HepG2 (cell line): ENCODE measurements at regions not wholly inside any gene's neighbourhood (a gene's known extent, or its start where the extent isn't known, plus 50 kb on each side); places are given as distances from the start of the nearest gene placed in this dataset.

Source experiments
- ATAC-seq: fragments of 200-7000 bp; cut with Tn5 transposase; 3 replicates; pipeline ENCODE4 v1.9.1; 2020; ENCODE audit warnings: mild to moderate bottlenecking, moderate library complexity
- BruUV-seq: library from RNA; stranded (reverse); fragments of 400-500 nt; replicated peaks from 2 replicates; lab custom pipeline; 2021; lab: Mats Ljungman, UMichigan
- CTCF ChIA-PET: fragments of 300-600 bp; formaldehyde crosslinking; extraction: SDS; loops from one replicate; lab custom pipeline; 2021; ENCODE audit warnings: low total read pairs, inconsistent platforms, low intra/inter-chr PET ratio; lab: Yijun Ruan, JAX
- POLR2A ChIA-PET: fragments of 350-600 bp; sonication (Branson Sonifier 250); formaldehyde crosslinking; loops from one replicate; lab custom pipeline; 2020; ENCODE audit warnings: antibody characterized with exemption, inconsistent platforms; lab: Yijun Ruan, JAX
- DNase-seq: peaks from one replicate; pipeline ENCODE4 v3.0.0-alpha.2; 2015; ENCODE audit warnings: low spot score
- FAIRE-seq: peaks from 3 replicates; lab custom pipeline; 2011; peaks lifted over from hg19 to GRCh38; lab: Jason Lieb, UNC
- H2AFZ ChIP-seq: one replicate; pipeline ENCODE4 v1.6.1; 2011; ENCODE audit warnings: low read length, inconsistent platforms
- H3K27ac ChIP-seq: fragments of 300-600 bp; 3 replicates; pipeline ENCODE4 v1.8.0; 2011; ENCODE audit warnings: mixed run types, mild to moderate bottlenecking, mixed read lengths, low read length, inconsistent platforms; ENCODE audit not compliant: insufficient read depth; ENCODE audit errors: extremely low read length
- H3K27me3 ChIP-seq, 2 experiments: fragments of 200-600 bp in 1 of 2; 2 replicates in 1 of 2; 3 replicates in 1 of 2; pipeline versions ENCODE4 v1.6.0 to v1.8.0; 2011; ENCODE audit warnings: low read length in 2 of 2, mild to moderate bottlenecking in 2 of 2, moderate library complexity in 2 of 2, inconsistent platforms in 1 of 2; ENCODE audit not compliant: insufficient read depth in 2 of 2, control insufficient read depth in 1 of 2
- H3K36me3 ChIP-seq, 2 experiments: fragments of 200-600 bp in 1 of 2; replicated peaks in 1 of 2; 2 replicates in 1 of 2; 3 replicates in 1 of 2; pipeline versions ENCODE4 v1.5.1 to v1.8.0; 2011; ENCODE audit warnings: low read length in 2 of 2, inconsistent platforms in 1 of 2; ENCODE audit not compliant: insufficient read depth in 2 of 2, control insufficient read depth in 1 of 2
- H3K4me1 ChIP-seq: 2 replicates; pipeline ENCODE4 v1.5.1; 2012; ENCODE audit warnings: low read length, inconsistent platforms; ENCODE audit not compliant: insufficient read depth
- H3K4me2 ChIP-seq: 2 replicates; pipeline ENCODE4 v1.6.0; 2011; ENCODE audit warnings: low read depth, low read length, inconsistent platforms
- H3K4me3 ChIP-seq, 3 experiments: fragments of 200-600 bp in 1 of 3; sonication (generic), shearing (Covaris generic) in 1 of 3; replicated peaks in 1 of 3; 2 replicates each; pipeline ENCODE4 v1.5.1; 2011 to 2016; ENCODE audit warnings: low read length in 3 of 3, inconsistent platforms in 2 of 3, low read depth in 2 of 3, mild to moderate bottlenecking in 2 of 3, control low read depth in 1 of 3, mixed read lengths in 1 of 3; ENCODE audit not compliant: insufficient read depth in 1 of 3
- H3K79me2 ChIP-seq: one replicate; pipeline ENCODE4 v1.6.1; 2011; ENCODE audit warnings: low read length, inconsistent platforms; ENCODE audit not compliant: insufficient read depth
- H3K9ac ChIP-seq: 2 replicates; pipeline ENCODE4 v1.6.0; 2011; ENCODE audit warnings: mild to moderate bottlenecking, low read depth, low read length, inconsistent platforms; ENCODE audit not compliant: insufficient read depth
- H3K9me3 ChIP-seq: 2 replicates; pipeline ENCODE4 v1.5.1; 2012; ENCODE audit warnings: mild to moderate bottlenecking, low read length
- H4K20me1 ChIP-seq: 2 replicates; pipeline ENCODE4 v1.6.0; 2011; ENCODE audit warnings: inconsistent platforms, mild to moderate bottlenecking, low read length, moderate library complexity; ENCODE audit not compliant: insufficient read depth
- ARNT ChIP-seq: fragments of 450-650 bp; IDR thresholded peaks from 2 replicates; pipeline ENCODE4 v1.6.1; 2017
- CBFB ChIP-seq: sonication (generic); formaldehyde crosslinking; IDR thresholded peaks from 2 replicates; pipeline ENCODE4 v1.4.0; 2020; ENCODE audit warnings: missing genetic modification reagents
- CBX1 ChIP-seq: IDR thresholded peaks from one replicate; pipeline ENCODE4 v1.6.1; 2016; ENCODE audit warnings: antibody characterized with exemption, low read depth
- CEBPB ChIP-seq: IDR thresholded peaks from 2 replicates; pipeline ENCODE4 v1.6.1; 2011; ENCODE audit warnings: low read depth, low read length, improper control_type of control experiment, borderline replicate concordance
- EP300 ChIP-seq, 3 experiments: sonication (generic) in 1 of 3; formaldehyde crosslinking in 1 of 3; IDR thresholded peaks; 2 replicates each; pipeline versions ENCODE4 v1.5.1 to v1.6.1; 2011 to 2020; ENCODE audit warnings: low read depth in 2 of 3, low read length in 2 of 3, borderline replicate concordance in 1 of 3, improper control_type of control experiment in 1 of 3, mild to moderate bottlenecking in 1 of 3, missing genetic modification reagents in 1 of 3, moderate library complexity in 1 of 3
- FOSL2 ChIP-seq: sonication (generic); formaldehyde crosslinking; IDR thresholded peaks from 2 replicates; pipeline ENCODE4 v1.4.0; 2020; ENCODE audit warnings: missing genetic modification reagents
- FOXA3 ChIP-seq: IDR thresholded peaks from 2 replicates; pipeline ENCODE4 v1.6.1; 2016; ENCODE audit warnings: missing genetic modification reagents, missing compliant biosample characterization
- HMG20A ChIP-seq: IDR thresholded peaks from 2 replicates; pipeline ENCODE4 v1.6.1; 2016; ENCODE audit warnings: borderline replicate concordance
- IKZF1 ChIP-seq: fragments of 450-650 bp; IDR thresholded peaks from 2 replicates; pipeline ENCODE4 v1.7.1; 2016
- THAP11 ChIP-seq: IDR thresholded peaks from 2 replicates; pipeline ENCODE4 v1.6.1; 2016; ENCODE audit warnings: missing biosample characterization, missing genetic modification reagents
- ZFX ChIP-seq: sonication (generic); formaldehyde crosslinking; IDR thresholded peaks from 2 replicates; pipeline ENCODE4 v1.4.0; 2020; ENCODE audit warnings: mild to moderate bottlenecking, low read depth, missing genetic modification reagents, moderate library complexity
- ZNF30 ChIP-seq: sonication (generic); formaldehyde crosslinking; IDR thresholded peaks from 2 replicates; pipeline ENCODE4 v1.5.0; 2020; ENCODE audit warnings: mild to moderate bottlenecking, missing genetic modification reagents
- ZNF589 ChIP-seq: sonication (generic); formaldehyde crosslinking; conservative IDR thresholded peaks from 2 replicates; pipeline ENCODE4 v1.8.0; 2022; ENCODE audit warnings: mild to moderate bottlenecking, moderate library complexity, missing genetic modification reagents
- ZNF678 ChIP-seq: sonication (generic); formaldehyde crosslinking; IDR thresholded peaks from 2 replicates; pipeline ENCODE4 v1.4.0; 2020; ENCODE audit warnings: mild to moderate bottlenecking, missing genetic modification reagents
- ZNF746 ChIP-seq: sonication (generic); formaldehyde crosslinking; IDR thresholded peaks from 2 replicates; pipeline ENCODE4 v1.8.0; 2022; ENCODE audit warnings: mild to moderate bottlenecking, missing genetic modification reagents
- WGBS: methylation state at CpG from one replicate; pipeline ENCODE4 v1.1.6; 2017; ENCODE audit warnings: low lambda C conversion rate; 5-methylcytosine and 5-hydroxymethylcytosine counted together
- in situ Hi-C: cut with HindIII; loops from 2 replicates; pipeline ENCODE4 v1.10.0; 2017; ENCODE audit warnings: low pct_unique_long_range_greater_than_20kb; ENCODE audit not compliant: extremely low pct_ligation_motif_present
- intact Hi-C: fragments of 100-400 bp; cut with micrococcal nuclease; formaldehyde crosslinking; loops from one replicate; pipeline ENCODE4 v1.10.0; 2022; ENCODE audit not compliant: unreplicated experiment
- TF ChIP-seq, protein P1 (sequence below): sonication (generic); formaldehyde crosslinking; IDR thresholded peaks from 2 replicates; pipeline ENCODE4 v1.4.0; 2020; ENCODE audit warnings: missing genetic modification reagents, borderline replicate concordance
- TF ChIP-seq, protein P2 (sequence below): IDR thresholded peaks from 2 replicates; pipeline ENCODE4 v1.6.1; 2016; ENCODE audit warnings: low read depth
- TF ChIP-seq, protein P3 (sequence below), 2 experiments: fragments of 450-650 bp in 1 of 2; sonication (generic) in 1 of 2; formaldehyde crosslinking; IDR thresholded peaks; 2 replicates each; pipeline versions ENCODE4 v1.5.0 to v1.8.0; 2020 to 2022; ENCODE audit warnings: mild to moderate bottlenecking in 1 of 2, missing genetic modification reagents in 1 of 2

DNA sequence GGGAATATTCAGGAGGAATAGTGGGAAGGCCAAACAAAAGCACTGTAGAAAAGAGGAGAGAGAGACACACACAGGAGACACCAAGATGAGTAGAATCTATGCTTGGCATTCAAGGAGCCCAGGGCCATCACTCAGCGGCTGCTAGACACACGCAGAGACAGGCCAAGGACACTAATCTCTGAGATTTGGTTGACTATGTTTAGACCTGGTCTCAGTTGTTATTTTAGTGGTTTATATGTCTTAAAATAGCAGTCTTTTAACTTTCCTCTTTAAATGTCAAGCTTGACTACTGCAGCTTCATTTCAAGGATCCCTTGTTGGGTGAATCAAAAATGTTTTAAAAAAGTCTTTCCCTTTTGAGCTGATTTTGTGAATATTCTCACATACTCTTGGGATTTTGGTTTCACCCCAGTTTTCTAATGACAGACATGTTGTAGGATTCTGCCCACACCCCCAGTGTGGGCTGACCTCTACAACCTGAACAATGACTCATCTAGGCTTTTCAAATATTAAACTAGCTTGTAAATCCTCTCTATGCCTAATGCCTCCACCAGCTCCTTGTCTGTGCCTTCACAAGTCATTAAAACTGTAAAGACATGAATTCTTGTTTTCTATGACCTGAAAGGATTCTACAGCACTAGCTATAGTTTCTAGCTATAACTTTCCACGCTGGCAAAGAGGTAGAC lies 142.7 kb upstream of the EXOC2 start (continued):
- TF ChIP-seq, protein P1, sequence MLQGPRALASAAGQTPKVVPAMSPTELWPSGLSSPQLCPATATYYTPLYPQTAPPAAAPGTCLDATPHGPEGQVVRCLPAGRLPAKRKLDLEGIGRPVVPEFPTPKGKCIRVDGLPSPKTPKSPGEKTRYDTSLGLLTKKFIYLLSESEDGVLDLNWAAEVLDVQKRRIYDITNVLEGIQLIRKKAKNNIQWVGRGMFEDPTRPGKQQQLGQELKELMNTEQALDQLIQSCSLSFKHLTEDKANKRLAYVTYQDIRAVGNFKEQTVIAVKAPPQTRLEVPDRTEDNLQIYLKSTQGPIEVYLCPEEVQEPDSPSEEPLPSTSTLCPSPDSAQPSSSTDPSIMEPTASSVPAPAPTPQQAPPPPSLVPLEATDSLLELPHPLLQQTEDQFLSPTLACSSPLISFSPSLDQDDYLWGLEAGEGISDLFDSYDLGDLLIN: no peak
- TF ChIP-seq ZNF589 (CRISPR knock-in tag) (no peak), ZNF30 (CRISPR knock-in tag) (no peak), CBX1 (no peak), IKZF1 (no peak), THAP11 (CRISPR knock-in tag) (no peak)
- TF ChIP-seq, all 625 proteins: peak for 3

DNA sequence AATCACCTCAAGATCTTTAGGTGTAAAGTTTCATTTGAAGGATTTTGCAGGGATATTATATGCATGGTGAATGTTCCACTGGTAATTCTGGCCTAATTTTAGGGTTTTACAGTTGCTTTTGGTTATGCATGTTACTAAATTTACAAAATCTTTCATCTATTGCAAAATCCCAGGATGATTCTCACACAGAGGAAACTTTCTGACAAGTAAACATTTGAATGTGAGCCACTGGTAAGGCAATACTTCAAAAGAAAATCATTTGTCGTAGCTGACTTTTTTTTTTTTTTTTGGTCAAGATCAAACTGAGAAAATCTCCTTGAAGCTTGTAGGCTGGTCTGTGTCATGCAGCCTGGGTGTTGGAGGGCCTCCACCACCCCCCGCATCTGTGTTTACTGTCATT lies 141.9 kb upstream of the EXOC2 start:
- ATAC-seq: no peak
- H3K79me2 ChIP-seq: no peaks in the 10 kb centered on the region
- under 1% methylated on average over 2 of the region's 2 CpGs for WGBS
- no peak overlapping the region for H3K9ac ChIP-seq
- H3K27ac ChIP-seq: no peak overlapping the region
- no peak overlapping the region for H3K4me3 ChIP-seq
- no peaks in the 10 kb centered on the region for H3K9me3 ChIP-seq
- POLR2A ChIA-PET: interaction anchor here (0.6 to 4.9 kb wide), 4 partner anchors 10 to 477 kb away, joined by 3 to 42 read pairs (median 8); partner anchors contain the start of gene FOXQ1
- no TSS peak for BruUV-seq
- H3K36me3 ChIP-seq: no peaks in the 10 kb centered on the region
- peaks cover 33% of the 10 kb centered on the region for H3K4me1 ChIP-seq
- no peak for FAIRE-seq
- no peaks in the 10 kb centered on the region for H4K20me1 ChIP-seq
- no peak overlapping the region for H2AFZ ChIP-seq
- DNase-seq: no peak
- peaks cover 1 to 4% of the 10 kb centered on the region in 2 experiments; a peak in 1 of 5 replicates for H3K27me3 ChIP-seq
- in situ Hi-C loops (no loop called here), intact Hi-C loops (no loop called here)
- no peak overlapping the region for H3K4me2 ChIP-seq
- TF ChIP-seq EP300 (IDR thresholded peaks at IDR 0.05; ENCODE audit: low read depth in 2 of 2, low read length in 2 of 2) (peak in 1 of 2 experiments; percentile 25; a peak in 1 of 4 replicates), EP300 (CRISPR knock-in tag; IDR thresholded peaks at IDR 0.05; ENCODE audit: borderline replicate concordance) (no peak), FOXA3 (CRISPR knock-in tag) (peak; percentile 9; the same call in 1 of the 2 replicates), CEBPB (peak; percentile 18; the same call in 1 of the 2 replicates), HMG20A (CRISPR knock-in tag) (peak; percentile 33; the same call in 1 of the 2 replicates), CBFB (CRISPR knock-in tag) (no peak), ARNT (no peak), ZNF678 (no peak), ZFX (CRISPR knock-in tag) (no peak), FOSL2 (CRISPR knock-in tag) (peak; percentile 67; the same call in 1 of the 2 replicates), ZNF746 (CRISPR knock-in tag) (no peak)
- TF ChIP-seq, protein P2, sequence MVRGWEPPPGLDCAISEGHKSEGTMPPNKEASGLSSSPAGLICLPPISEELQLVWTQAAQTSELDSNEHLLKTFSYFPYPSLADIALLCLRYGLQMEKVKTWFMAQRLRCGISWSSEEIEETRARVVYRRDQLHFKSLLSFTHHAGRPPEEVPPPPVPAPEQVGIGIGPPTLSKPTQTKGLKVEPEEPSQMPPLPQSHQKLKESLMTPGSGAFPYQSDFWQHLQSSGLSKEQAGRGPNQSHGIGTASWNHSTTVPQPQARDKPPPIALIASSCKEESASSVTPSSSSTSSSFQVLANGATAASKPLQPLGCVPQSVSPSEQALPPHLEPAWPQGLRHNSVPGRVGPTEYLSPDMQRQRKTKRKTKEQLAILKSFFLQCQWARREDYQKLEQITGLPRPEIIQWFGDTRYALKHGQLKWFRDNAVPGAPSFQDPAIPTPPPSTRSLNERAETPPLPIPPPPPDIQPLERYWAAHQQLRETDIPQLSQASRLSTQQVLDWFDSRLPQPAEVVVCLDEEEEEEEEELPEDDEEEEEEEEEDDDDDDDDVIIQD (CRISPR knock-in tag): no peak
- TF ChIP-seq, protein P3, sequence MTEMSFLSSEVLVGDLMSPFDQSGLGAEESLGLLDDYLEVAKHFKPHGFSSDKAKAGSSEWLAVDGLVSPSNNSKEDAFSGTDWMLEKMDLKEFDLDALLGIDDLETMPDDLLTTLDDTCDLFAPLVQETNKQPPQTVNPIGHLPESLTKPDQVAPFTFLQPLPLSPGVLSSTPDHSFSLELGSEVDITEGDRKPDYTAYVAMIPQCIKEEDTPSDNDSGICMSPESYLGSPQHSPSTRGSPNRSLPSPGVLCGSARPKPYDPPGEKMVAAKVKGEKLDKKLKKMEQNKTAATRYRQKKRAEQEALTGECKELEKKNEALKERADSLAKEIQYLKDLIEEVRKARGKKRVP (CRISPR knock-in tag; IDR thresholded peaks at IDR 0.05): peak in 1 of 2 experiments; percentile 44; a peak in 2 of 4 replicates
- CTCF ChIA-PET: no interaction called here
